Stimulated activated CD4-positive, alpha-beta T cell treated with anti-CD3 and anti-CD28 coated beads, Interleukin-1b, Interleukin-23, amount 100 ng/mL, for 24 hours (primary cell): ENCODE measurements at regions not wholly inside any gene's neighbourhood (a gene's known extent, or its start where the extent isn't known, plus 50 kb on each side); places are given as distances from the start of the nearest gene placed in this dataset.
A peak's percentile ranks its signal among the peaks of the same experiment; 100 is the strongest.
"Not testable (repeated sequence)": the region's sequence is repeated elsewhere in the genome, so short reads cannot be mapped to it uniquely, and the experiment has no call there.

Source experiments
- DNase-seq, 4 experiments: peaks; one replicate each; pipeline ENCODE4 v3.0.0-alpha.2; 2020; ENCODE audit warnings: low read depth in 4 of 4, low spot score in 1 of 4

DNA sequence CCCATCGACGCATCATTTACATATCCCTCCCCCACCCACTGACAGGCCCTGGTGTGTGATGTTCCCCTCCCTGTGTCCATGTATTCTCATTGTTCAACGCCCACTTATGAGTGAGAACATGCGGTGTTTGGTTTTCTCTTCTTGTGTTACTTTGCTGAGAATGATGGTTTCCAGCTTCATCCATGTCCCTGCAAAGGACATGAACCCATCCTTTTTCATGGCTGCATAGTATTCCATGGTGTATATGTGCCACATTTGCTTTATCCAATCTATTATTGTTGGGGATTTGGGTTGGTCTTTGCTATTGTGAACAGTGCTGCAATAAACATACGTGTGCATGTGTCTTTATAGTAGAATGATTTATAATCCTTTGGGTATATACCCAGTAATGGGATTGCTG is 243.3 kb downstream of the TTC6 start:
- not testable (repeated sequence) for DNase-seq

DNA sequence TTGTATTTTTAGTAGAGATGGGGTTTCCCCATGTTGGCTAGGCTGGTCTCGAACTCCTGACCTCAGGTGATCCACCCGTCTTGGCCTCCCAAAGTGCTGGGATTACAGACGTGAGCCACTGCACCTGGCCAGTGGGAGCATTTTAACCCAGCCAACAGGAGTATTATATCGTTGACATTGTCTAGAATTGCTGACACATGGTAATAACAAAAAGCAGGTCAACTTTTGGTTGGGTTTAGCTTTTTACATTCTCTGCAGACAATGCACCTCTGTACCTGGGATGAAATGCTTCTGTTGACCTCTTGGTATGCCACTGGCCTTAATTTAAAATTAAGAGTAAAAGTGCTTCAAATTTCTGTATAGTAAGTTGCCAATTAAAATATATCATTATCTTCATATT is 245.6 kb downstream of the TTC6 start:
- not testable (repeated sequence) for DNase-seq

DNA sequence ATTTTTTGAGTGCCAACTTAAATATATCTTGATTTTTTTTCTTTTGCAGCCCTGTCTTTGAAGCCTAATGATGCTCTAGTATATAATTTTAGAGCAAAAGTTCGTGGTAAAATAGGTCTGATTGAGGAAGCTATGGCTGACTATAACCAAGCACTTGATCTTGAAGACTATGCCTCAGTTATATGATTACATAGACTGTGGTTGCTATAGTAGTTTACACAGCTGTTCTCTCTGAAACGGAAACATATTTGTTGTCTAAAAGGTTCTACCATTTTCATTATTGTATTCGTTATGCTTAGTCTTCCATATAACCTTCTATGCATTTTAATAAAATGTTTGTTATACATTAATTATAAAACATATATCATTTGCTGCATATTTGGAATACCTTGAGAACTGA is 246.7 kb downstream of the TTC6 start:
- no peak for DNase-seq

DNA sequence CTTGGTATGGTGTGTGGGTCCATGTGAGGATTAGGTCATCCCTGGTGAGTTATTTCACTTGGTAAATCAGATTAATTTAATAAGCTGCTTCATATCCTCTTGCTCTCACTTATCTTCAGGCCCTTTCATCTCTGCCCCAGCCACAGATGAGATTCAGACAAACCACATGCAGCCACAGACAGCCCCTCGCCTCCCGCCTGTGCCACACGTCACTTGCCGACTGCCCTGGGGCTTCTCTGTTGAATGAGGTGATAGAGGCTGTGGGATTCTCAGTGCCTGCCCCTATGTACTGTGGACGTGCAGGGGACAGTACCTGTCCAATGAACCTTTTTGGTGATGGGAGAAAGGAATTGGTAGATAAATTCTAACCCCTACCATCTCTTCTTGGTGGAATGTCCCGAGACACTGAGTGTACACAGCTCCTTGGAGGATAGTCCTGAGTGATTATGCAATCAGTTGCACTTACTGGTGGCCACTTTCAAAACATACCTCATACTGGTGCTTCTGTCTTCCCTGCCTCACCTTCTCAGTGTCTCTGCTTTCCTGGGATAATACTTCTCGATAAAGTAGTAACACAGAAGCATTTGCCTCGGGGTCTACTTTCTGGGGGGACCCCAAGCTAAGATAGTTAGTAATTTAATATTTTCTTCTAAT is 248.7 kb downstream of the TTC6 start:
- DNase-seq = no peak

DNA sequence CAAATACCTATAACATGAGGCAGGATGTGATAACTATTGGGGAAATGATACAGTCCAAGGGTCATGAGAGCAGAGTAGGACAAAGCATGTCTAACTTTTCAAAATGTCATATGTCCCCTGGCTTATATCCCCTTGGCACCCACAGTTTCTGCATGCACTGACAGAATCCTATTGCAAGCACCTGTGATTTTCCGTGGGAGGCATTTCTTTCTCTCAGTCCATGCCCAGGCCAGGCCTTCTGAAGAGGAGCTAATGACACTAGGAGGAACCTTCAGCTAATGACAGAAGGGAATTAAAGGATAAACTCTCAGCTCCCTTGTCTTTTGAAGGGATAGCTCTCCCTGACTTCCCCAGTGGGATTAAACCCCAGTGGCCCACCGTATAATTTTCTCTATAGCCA is 249.2 kb downstream of the TTC6 start:
- DNase-seq = no peak

DNA sequence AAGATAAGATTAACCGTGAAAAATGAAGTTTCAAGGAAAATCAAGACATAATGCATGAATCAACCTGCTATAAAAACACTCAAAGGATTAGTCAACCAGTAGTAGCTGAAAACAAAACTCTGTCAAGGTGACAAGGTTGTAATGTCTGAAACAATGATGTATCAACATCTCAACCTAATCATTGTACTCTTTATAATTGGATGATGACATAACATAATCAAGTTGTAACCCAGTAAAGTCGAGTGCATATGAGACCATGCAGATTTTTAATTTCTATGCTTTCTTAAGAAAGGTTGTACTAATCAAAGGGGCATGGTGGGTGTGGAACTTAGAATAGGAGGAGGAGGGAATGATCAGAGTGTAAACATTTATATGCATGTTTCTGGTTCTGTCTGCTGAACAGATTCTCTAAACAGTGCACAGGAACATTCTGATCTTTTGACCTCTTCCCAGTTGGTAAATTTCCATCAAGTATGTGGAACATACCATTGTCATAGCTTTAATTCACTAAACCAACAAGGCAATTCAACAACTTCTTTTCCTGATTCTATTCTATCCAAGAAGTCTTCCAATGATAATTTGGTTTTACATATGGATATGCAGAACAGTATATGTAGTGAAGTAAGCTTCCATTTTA is 253.7 kb downstream of the TTC6 start:
- DNase-seq = no peak

DNA sequence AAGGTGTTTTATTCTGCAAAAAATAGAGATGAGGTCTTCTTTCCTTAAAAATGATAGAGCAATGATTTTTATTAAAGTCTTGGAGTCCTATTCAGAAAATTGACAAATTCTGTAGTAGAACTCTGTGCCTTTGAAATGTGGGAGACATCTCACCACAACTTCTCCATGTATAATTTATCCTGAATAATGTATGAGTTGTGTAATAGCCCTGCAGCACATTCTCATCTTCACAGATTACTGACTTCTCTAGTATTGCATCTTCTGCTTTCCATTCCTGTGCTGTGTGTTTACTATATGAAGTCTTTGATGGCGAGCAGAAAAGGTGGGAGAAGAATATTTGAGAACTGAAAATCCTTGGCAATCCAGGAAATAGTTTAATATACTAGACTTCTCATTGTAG is 255.6 kb downstream of the TTC6 start:
- no peak for DNase-seq

DNA sequence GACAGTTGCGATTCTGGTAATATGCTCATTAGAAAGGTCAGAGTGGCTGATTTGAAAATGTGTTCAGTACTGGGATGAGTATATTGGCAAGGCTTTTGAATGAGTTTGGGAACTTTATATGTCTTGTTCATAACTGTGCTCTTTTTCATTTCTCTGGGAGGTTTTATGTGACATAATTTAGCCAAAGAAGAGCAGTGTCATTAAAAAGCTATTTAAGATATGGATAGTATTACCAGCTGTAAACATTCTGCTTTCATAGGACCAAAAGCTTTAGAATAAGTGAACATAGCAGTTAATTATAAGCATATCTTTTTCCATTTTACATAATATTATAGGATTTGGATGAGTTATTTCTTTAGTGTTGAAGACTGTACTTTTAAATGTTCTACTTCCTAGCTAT is 260.4 kb downstream of the TTC6 start:
- no peak for DNase-seq

DNA sequence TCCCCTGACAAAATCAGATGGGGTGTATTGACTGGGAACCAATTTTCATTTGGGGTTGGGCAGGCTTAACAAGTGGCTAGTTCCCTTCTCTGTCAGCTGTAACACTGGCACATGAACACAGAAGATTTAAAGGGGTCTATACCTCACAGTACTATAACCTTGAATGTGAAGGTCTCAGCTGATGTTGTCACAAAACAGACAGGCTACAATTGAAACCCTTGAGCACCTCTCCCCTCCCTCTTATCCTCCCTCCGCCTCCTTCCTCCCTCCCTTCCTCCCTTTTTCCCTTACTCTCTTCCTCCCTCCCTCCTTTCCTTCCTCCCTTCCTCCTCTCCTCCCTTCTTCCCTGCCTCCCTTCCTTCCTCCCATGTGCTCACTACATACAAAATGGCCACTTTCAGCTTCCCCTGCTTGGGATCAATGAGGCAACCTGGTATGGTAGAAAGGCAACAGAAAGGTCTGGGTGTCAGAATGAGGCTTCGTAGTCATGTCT is 262.4 kb downstream of the TTC6 start:
- no peak for DNase-seq

DNA sequence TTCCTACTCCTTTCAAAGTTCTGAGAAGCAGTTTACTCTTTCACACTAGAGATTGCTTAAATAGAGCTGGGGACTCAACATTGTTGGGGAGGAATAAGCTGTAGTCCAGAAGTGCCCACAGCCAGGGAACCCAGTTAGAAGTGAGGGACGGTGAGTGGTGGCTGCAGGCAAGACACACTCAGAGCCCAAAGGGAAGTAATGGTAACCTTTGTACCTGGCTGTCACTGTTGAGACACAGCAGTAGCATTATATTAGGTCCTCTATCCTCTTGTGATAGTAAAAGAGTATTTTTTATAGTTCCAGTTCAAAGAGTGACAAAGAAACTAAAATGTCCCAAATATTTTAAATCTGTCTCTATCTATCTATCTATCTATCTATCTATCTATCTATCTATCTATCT is 263.3 kb downstream of the TTC6 start:
- DNase-seq = no peak

DNA sequence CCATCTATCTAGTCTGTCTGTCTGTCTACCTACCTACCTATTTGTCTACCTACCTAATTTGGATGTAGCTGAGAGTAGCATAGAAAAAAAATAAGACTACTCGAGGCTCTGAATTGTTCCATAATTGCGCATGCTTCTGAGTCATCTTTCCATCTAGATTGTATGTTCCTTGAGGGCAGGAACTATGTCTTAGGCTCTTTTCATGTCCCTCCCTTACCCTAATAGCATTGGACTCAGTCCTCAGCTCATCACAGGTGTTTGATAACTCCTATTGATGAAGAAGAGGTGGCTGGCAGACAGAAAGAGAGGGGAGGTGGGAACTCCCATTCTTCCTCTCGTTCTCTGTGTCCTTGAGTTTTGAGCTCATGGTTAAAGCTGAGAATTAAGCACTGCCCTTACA is 263.7 kb downstream of the TTC6 start:
- no peak for DNase-seq

DNA sequence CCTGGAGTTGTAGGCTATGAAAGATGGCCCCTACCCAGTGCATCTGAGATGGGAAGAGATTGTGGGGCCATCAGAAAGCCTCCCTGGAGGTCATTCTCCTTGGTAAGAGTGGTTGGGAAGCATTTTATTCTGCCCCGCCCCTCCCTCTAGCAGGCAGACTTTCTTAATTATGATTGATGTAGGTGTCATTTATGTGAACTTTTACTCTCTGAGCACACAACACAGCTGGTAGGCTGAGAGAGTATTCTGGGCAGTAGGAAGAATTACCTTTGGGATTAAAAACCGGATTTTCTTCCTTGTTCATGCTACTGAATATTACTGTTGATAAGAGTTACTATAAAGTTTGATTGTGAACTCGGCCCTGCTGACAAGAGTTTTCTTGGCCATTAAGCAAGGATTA is 266.8 kb downstream of the TTC6 start:
- no peak for DNase-seq

DNA sequence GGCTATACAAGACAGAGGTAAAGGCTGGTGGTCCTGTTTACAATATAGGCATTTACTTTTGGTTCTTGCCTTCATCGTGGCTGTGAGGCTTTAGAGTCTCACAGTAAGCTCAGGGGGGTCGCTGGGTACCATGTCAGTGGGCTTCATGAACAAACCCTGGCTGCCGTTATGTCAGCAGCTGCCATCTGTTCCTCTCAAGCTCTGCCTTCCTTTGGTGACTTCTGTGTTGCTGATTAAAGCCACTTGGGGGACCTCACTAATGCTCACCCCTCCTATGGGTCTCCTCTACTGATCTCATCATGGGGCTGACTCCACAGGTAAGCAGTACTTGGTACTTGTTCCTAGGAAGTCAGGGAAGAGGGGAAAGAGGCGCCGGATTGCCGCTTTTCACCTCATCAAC is 268.7 kb downstream of the TTC6 start:
- no peak for DNase-seq

DNA sequence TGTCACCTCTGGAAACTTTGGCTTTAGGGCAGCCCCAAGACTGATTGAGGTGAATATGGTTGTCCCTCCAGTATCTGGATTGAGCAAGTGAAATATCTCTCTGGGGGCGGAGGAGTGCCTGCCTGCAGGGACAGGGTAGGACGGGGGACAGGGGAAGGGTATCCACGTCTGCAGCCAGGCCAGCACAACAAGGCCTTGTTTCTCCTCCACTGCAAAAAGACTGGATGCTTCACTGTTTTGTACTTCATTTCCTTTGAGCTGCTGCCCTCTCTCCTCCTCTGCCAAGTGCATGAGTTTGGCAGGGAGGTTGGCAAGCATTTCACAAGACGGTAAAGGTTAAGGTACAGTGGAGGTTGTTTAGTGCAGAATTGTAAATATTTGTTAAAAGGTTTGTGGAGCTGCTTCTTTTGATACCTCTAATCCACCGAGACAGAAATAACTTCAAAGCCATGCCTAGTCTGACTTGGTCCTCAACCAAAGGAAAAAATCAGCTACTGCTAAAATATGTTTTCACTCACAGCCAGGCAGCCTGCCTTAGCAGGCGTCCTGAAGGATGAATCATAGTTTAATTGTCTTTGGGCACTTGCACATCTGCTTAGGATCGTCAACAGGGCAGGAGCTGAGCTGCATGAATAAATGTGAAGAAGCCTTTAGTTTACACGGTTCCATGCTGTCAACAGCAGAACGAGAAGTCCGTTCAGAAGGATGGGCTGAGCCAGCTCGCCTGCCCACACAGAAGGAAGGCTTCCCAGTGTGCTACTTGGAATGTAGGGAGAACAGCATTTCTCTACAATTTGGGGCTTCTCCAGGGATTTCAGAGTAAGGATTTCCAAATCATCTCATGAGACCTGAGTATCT is 269.7 kb downstream of the TTC6 start:
- no peak for DNase-seq

DNA sequence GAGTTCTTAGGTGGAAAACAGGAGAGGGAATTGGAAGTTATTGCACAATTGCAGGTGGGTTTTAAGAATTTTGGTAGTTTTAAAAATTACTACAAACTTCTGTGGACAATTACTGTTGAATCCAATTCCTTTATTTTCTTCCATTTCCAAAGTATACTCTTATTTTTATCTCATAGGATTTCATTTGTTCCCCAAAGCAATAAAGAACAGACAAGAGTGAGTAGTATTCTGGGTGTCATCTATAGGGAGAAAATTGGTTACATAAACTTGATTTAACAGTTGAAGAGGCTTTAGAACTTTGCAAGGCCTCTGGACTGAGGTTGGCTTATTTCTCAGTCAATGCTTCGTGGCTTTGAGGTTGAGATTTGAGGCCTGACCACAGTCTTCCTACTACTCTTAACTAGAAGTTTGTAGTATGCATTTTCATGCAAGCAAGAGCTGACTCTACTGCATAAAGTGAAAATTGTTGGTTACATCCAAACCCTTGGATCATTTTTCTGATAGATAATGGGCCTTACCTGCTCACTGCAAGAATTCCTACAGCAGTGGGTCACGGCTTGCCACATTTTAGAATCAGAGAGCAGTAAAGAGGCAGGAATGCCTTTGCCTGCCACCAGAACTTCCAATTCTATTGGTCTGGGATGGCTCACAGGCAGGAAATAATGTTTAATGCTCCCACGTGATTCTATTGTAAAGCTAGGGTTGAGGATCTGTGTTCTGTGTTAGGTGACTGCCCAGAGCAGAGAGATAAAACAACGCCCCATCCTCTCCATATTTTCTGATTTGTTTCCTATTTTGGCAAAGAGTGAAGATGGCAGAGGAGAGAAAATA is 270.5 kb downstream of the TTC6 start:
- no peak for DNase-seq

DNA sequence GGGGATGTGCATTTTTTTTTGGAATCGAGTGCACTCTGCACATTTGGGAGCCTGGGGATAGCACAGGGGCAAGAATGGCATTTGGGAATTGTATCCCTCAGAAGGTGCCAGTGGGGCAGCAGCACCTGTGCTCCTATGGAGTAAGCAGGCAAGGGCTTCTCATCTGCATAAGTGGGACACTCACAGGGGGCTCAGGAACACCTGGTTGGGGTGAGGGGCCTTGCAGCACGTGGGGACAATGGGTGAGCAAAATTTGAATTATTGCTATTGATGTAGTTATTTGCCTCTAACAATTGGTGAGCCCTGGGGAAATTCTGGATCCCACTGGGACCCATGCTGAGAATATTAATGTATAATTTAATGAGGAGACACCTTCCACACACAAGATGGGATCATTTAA is 274.2 kb downstream of the TTC6 start:
- no peak for DNase-seq

DNA sequence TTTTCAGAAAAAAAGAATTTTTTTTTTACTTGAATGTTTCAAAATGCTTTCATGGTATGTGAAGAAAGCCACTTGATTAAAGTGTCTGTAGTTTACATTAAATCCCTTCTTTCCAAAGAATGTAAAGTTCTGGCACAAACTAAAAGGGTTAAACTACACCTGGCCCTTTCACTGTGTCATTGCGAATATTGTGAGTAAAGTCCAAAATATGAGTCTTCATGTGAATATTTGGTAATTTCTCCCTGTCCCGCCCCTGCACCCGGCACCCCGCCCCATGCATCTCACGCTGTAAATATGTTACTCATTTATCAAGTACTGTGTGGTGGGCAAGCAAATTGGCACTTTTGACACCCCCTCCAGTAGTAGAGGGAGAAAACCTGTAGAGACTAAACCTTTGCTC is 274.7 kb downstream of the TTC6 start:
- DNase-seq = no peak

DNA sequence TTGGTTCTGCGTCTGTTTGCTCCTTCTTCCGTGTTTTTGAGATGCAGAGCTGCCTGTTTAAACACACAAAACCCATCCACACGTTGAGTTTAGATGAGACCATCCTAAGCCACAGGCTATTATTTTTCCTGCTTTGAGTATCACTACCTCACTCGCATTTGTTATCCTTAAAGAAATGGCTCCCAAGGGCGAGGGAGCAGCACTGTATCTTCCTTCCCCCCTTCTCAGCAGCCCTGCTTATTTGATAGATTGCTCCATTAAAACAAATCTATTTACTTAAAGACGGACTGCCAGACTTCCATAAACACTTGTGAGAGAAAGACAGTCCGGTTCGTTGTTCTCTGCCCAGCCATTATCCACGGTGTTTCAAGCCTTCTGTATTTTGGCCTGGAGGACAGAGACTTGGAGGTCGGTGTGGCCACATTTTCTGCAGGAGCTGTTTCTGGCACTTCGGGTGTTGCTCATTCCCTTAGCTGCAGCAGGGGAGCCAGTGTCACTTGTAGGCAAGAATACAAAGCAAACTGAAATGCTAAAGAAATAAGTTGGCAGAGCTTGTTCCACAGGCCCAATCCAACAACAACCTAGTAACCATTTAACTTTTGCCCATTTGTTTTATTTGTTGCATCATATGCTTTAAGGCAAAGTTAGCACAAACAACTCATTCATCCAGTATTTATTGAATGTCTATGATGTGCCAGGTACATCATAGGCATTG is 275.4 kb downstream of the TTC6 start:
- no peak for DNase-seq

DNA sequence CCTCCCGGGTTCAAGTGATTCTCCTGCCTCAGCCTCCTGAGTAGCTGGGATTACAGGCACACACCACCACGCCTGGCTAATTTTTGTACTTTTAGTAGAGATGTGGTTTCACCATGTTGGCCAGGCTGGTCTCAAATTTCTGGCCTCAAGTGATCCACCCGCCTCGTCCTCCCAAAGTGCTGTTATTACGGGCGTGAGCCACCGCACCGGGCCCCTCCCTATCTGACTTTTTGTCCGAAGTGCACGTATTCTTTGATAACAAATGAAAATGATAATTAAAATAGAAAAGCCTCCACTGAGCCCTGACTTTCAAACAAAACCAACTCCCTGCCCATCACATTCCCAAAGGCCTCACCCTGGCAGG is 278.6 kb downstream of the TTC6 start:
- not testable (repeated sequence) for DNase-seq

DNA sequence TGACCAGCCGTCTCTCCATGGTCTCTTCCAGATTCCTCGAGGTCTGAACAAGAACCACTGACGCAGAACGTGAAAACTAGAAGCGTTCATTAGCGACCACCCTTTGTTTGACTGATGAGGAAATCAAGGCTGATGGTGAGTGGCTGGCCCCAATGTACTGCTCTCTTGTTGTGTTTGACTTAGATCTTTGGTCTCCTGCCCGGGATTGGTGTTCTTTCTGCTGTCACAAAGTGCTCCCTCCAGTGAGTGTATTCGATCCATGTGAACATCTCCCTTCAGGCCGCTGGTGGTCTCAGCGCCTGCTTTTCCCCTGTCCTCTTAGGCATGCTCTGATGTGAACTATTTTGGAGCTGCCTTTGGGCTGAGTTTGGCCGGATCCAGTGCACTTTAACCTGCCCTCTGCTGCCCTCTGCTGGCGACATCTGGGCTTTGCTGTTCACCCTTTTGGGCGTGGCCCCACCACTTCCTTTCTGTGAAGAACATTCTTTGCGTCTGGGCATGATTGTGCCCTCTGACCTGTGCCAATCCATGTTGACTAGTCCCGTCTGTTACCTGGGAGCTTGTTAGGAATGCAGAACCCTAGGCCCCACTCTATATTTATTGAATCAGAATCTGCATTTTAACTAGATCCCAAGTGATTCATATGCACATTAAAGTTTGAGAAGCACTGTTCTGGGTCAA is 279.1 kb downstream of the TTC6 start:
- DNase-seq = peak; percentile 51 to 68 (median 58)
